ENCODE measurements at regions not wholly inside any gene's neighbourhood (a gene's known extent, or its start where the extent isn't known, plus 50 kb on each side); places are given as distances from the start of the nearest gene placed in this dataset.

DNA sequence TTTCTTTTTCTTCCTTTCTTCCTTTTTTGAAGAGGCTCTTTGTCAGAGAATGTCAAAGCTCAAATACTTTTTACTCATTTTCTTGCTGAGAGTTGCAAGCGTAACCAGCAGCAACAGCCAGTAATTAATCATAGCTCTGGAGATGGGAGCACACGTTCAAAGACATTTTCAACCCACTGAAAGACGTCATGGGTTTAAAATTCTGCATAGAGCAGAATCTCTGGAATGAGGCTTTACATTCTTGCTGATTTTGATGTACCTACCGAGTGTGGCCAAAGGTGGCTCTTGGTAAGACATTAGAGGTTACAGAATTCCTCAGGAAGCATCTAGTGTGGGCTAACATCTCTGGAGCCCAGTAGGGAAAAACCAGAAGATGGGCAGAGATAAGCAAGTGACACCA, 292.5 kb downstream of the MTX2 start:
- in situ Hi-C loops (cut with HindIII; ENCODE audit: extremely low pct_ligation_motif_present, low pct_unique_long_range_greater_than_20kb) = no loop called here
- Histone ChIP-seq H3K27me3 (ENCODE audit: control insufficient read depth in 1 of 2, insufficient read depth in 2 of 2, low read length in 2 of 2) (peaks cover 0 to 6% of the 10 kb centered on the region in 2 experiments; a peak in 2 of 5 replicates), H3K4me2 (ENCODE audit: low read depth, low read length) (no peak overlapping the region), H3K4me3 (replicated peaks in 1 of 3; ENCODE audit: insufficient read depth in 1 of 3, low read depth in 2 of 3, low read length in 3 of 3) (no peak overlapping the region), H3K36me3 (replicated peaks in 1 of 2; ENCODE audit: control insufficient read depth in 1 of 2, insufficient read depth in 2 of 2, low read length in 2 of 2) (no peaks in the 10 kb centered on the region), H2AFZ (ENCODE audit: low read length) (no peak overlapping the region), H3K9ac (ENCODE audit: insufficient read depth, low read depth, low read length) (no peak overlapping the region), H4K20me1 (ENCODE audit: insufficient read depth, low read length) (no peaks in the 10 kb centered on the region), H3K79me2 (ENCODE audit: insufficient read depth, low read length) (no peaks in the 10 kb centered on the region), H3K4me1 (ENCODE audit: insufficient read depth, low read length) (peaks cover 6% of the 10 kb centered on the region; the same call in 1 of the 2 replicates), H3K9me3 (ENCODE audit: low read length) (no peaks in the 10 kb centered on the region), H3K27ac (ENCODE audit: extremely low read length, insufficient read depth, low read length) (no peak overlapping the region)
- ChIA-PET POLR2A (no interaction called here), CTCF (ENCODE audit: low intra/inter-chr PET ratio, low total read pairs) (no interaction called here)
- intact Hi-C loops (cut with micrococcal nuclease; ENCODE audit: unreplicated experiment) = no loop called here
- no TSS peak for BruUV-seq (replicated peaks)
- ATAC-seq = no peak
- DNase-seq (ENCODE audit: low spot score) = no peak
- FAIRE-seq = no peak
- 4% methylated on average over 4 of the region's 4 CpGs for WGBS (ENCODE audit: low lambda C conversion rate)
- TF ChIP-seq RAD51 (IDR thresholded peaks at IDR 0.05; ENCODE audit: borderline replicate concordance) = no peak
- TF ChIP-seq, protein P1, sequence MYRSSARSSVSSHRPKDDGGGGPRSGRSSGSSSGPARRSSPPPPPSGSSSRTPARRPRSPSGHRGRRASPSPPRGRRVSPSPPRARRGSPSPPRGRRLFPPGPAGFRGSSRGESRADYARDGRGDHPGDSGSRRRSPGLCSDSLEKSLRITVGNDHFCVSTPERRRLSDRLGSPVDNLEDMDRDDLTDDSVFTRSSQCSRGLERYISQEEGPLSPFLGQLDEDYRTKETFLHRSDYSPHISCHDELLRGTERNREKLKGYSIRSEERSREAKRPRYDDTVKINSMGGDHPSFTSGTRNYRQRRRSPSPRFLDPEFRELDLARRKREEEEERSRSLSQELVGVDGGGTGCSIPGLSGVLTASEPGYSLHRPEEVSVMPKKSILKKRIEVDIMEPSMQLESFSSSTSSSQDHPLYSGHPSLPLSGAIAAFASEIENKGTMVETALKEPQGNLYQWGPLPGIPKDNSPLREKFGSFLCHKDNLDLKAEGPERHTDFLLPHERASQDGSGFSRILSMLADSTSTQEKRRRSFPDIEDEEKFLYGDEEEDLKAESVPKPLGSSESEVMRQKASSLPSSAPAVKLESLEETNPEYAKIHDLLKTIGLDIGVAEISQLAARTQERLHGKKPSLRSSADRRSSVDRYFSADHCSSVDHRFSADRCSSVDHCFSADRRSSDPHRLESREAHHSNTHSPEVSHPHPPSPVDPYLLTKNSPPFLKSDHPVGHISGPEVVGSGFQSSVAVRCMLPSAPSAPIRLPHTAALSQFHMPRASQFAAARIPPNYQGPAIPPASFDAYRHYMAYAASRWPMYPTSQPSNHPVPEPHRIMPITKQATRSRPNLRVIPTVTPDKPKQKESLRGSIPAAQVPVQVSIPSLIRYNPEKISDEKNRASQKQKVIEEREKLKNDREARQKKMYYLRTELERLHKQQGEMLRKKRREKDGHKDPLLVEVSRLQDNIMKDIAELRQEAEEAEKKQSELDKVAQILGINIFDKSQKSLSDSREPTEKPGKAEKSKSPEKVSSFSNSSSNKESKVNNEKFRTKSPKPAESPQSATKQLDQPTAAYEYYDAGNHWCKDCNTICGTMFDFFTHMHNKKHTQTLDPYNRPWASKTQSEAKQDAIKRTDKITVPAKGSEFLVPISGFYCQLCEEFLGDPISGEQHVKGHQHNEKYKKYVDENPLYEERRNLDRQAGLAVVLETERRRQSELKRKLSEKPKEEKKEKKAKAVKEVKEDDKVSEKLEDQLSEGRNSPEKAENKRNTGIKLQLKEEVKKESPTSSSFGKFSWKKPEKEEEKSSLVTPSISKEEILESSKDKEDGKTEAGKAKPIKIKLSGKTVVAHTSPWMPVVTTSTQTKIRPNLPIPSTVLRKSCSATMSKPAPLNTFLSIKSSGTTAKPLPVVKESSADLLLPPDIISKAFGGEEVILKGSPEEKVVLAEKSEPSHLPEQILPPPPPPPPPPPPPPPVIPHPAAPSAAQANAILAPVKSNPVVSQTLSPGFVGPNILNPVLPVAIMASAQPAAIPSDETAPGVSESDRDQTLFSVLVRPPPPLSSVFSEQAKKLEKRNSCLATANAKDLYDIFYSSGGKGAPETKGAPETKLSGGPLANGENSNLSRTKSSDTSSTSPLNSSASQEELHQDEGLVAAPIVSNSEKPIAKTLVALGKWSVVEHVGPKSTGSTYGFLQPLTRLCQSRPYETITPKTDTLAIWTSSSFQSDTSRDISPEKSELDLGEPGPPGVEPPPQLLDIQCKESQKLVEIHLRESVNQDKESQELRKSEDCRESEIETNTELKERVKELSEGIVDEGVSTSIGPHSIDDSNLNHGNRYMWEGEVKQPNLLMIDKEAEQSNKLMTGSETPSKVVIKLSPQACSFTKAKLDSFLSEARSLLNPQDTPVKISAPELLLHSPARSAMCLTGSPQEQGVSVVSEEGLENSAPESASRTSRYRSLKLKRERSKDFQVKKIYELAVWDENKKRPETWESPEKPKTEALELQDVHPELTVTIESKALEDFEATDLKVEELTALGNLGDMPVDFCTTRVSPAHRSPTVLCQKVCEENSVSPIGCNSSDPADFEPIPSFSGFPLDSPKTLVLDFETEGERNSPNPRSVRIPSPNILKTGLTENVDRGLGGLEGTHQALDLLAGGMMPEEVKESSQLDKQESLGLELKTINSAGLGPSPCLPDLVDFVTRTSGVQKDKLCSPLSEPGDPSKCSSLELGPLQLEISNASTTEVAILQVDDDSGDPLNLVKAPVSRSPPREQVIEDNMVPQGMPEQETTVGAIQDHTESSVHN (CRISPR knock-in tag; IDR thresholded peaks at IDR 0.05) = no peak
- TF ChIP-seq, protein P2, sequence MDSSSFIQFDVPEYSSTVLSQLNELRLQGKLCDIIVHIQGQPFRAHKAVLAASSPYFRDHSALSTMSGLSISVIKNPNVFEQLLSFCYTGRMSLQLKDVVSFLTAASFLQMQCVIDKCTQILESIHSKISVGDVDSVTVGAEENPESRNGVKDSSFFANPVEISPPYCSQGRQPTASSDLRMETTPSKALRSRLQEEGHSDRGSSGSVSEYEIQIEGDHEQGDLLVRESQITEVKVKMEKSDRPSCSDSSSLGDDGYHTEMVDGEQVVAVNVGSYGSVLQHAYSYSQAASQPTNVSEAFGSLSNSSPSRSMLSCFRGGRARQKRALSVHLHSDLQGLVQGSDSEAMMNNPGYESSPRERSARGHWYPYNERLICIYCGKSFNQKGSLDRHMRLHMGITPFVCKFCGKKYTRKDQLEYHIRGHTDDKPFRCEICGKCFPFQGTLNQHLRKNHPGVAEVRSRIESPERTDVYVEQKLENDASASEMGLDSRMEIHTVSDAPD (CRISPR knock-in tag; IDR thresholded peaks at IDR 0.05) = no peak
- no peak for TF ChIP-seq REL (CRISPR knock-in tag; conservative IDR thresholded peaks at IDR 0.05)
- no peak for TF ChIP-seq ZSCAN21 (CRISPR knock-in tag; IDR thresholded peaks at IDR 0.05; ENCODE audit: borderline replicate concordance)
- TF ChIP-seq, protein P3, sequence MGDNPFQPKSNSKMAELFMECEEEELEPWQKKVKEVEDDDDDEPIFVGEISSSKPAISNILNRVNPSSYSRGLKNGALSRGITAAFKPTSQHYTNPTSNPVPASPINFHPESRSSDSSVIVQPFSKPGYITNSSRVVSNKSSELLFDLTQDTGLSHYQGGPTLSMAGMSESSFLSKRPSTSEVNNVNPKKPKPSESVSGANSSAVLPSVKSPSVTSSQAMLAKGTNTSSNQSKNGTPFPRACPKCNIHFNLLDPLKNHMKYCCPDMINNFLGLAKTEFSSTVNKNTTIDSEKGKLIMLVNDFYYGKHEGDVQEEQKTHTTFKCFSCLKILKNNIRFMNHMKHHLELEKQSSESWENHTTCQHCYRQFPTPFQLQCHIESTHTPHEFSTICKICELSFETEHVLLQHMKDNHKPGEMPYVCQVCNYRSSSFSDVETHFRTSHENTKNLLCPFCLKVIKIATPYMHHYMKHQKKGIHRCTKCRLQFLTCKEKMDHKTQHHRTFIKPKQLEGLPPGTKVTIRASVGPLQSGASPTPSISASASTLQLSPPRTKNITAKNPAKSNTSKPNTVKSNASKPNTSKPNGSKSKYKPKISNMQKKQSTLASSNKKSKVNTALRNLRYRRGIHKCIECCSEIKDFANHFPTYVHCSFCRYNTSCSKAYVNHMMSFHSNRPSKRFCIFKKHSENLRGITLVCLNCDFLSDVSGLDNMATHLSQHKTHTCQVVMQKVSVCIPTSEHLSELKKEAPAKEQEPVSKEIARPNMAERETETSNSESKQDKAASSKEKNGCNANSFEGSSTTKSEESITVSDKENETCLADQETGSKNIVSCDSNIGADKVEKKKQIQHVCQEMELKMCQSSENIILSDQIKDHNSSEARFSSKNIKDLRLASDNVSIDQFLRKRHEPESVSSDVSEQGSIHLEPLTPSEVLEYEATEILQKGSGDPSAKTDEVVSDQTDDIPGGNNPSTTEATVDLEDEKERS (CRISPR knock-in tag; IDR thresholded peaks at IDR 0.05) = no peak
- no peak for TF ChIP-seq JUND (CRISPR knock-in tag; IDR thresholded peaks at IDR 0.05)
- TF ChIP-seq HOXA7 (CRISPR knock-in tag; IDR thresholded peaks at IDR 0.05) = no peak
- TF ChIP-seq POLR2G (IDR thresholded peaks at IDR 0.05; ENCODE audit: low read depth, low read length) = no peak
- no peak for TF ChIP-seq FOXC1 (CRISPR knock-in tag; IDR thresholded peaks at IDR 0.05; ENCODE audit: borderline replicate concordance)
- TF ChIP-seq RXRA (CRISPR knock-in tag; IDR thresholded peaks at IDR 0.05) = no peak
- TF ChIP-seq ZNF251 (CRISPR knock-in tag; IDR thresholded peaks at IDR 0.05) = no peak

Measured in HepG2 (cell line).